H54 (cell line): ENCODE measurements at regions not wholly inside any gene's neighbourhood (a gene's known extent, or its start where the extent isn't known, plus 50 kb on each side); places are given as distances from the start of the nearest gene placed in this dataset.
"Not testable (repeated sequence)": the region's sequence is repeated elsewhere in the genome, so short reads cannot be mapped to it uniquely, and the experiment has no call there.

Experiments
- DNase-seq: peaks from one replicate; pipeline ENCODE4 v3.0.0; 2011; ENCODE audit warnings: low spot score, mixed read lengths; ENCODE audit not compliant: insufficient read length
- FAIRE-seq: peaks from 3 replicates; lab custom pipeline; 2011; peaks lifted over from hg19 to GRCh38; lab: Jason Lieb, UNC
- POLR2A ChIP-seq: IDR thresholded peaks from 2 replicates; pipeline ENCODE4 v1.6.1; 2011; ENCODE audit warnings: low read depth, mild to moderate bottlenecking, low read length

- no peak for FAIRE-seq
- no peak for TF ChIP-seq POLR2A
- no peak for DNase-seq
These were observed 325.5 kb downstream of the SFMBT2 start for GRCh38 chr10:7085147-7085912.

DNA sequence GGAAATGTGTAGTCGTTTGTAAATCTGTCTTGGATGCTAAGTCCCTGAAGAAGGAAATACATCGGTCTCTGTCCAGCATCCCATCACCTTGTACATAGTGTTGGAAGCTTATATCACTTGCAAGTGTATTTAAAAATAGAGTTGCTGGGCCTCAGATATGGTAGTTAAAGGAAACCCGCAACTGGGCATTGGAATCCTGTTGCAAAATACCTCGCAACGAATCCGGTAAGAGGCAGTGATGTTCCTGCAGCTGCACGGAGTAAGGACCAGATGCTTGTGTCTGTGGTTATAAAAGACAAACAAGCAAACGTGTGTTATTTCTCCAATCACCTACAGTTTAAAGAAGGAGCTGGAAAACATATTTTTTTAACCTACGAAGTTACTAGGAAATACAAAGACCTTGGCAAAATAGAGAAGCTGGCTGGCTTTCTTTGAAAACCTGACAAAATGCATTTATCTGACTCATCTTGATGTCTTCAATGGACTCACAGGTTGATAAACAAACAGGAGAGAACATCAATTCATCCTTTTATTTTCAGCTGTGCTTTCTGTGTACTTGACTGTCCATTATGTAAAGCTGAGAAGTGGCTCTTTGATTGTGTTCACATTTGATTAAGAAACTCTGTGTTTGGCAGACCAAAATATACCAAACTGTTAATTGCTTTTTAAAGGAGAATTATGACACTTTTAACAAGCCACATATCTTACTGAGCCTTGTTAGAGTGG is 326.4 kb downstream of the SFMBT2 start:
- no peak for FAIRE-seq
- DNase-seq, result no peak
- TF ChIP-seq POLR2A, result no peak

DNA sequence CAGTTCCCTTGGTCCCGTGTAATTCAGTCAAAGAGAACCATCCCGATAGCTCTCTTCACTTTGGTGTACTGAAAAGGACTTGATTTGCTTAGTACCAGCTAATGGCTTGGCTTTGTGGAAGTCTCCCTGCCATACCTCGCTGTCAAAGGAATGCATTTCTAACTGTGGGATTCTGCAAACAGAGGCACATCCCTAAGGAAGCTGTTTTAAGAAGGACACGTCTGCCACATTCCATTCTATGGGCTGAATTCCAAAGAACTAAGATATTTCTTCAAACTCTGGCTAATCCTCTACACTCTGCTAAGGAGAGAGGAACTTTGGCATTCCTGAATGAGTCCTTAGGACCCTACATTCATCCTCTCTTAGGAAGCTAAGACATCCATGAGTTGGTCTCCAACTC is 327.9 kb downstream of the SFMBT2 start:
- TF ChIP-seq POLR2A, result no peak
- DNase-seq, result no peak
- no peak for FAIRE-seq

- no peak for TF ChIP-seq POLR2A
- DNase-seq (no peak), FAIRE-seq (no peak)
These were observed 333.0 kb downstream of the SFMBT2 start for GRCh38 chr10:7077880-7078279.

- FAIRE-seq (no peak), DNase-seq (no peak)
- no peak for TF ChIP-seq POLR2A
These were observed 335.0 kb downstream of the SFMBT2 start for GRCh38 chr10:7075851-7076250.

GRCh38 chr10:7075110-7075509 is 335.7 kb downstream of the SFMBT2 start:
- no peak for FAIRE-seq
- no peak for DNase-seq
- no peak for TF ChIP-seq POLR2A

DNA sequence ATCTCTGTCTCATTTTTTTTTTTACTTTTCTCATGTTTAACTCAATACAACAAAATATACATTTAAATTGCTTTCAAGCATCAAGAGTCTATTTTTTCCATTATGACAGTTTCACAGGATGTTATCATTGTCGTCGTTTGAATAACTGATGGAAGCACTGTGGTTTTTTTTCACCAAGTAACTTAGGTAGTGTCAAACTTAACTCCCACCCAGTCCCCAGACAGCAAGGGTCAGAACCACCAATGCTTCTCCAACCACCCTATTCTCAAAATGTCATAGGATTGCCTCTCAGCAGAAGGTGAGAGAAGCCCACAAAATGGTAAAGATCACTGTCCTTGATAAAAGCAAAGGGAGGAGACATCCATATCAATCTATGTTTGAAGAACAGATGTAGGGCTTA is 339.4 kb downstream of the SFMBT2 start:
- FAIRE-seq (no peak), DNase-seq (no peak)
- no peak for TF ChIP-seq POLR2A

GRCh38 chr10:7070950-7071349 is 339.9 kb downstream of the SFMBT2 start:
- TF ChIP-seq POLR2A, result no peak
- DNase-seq (no peak), FAIRE-seq (no peak)

- no peak for TF ChIP-seq POLR2A
- FAIRE-seq (no peak), DNase-seq (no peak)
These were observed 341.1 kb downstream of the SFMBT2 start for GRCh38 chr10:7069706-7070105.

- DNase-seq, result no peak
- no peak for FAIRE-seq
- no peak for TF ChIP-seq POLR2A
These were observed 354.6 kb downstream of the SFMBT2 start for GRCh38 chr10:7056216-7056615.

- FAIRE-seq (no peak), DNase-seq (peak; percentile 16)
- no peak for TF ChIP-seq POLR2A
These were observed 355.9 kb downstream of the SFMBT2 start for GRCh38 chr10:7054915-7055314.

GRCh38 chr10:7053195-7053594 is 357.6 kb downstream of the SFMBT2 start:
- DNase-seq (no peak), FAIRE-seq (no peak)
- no peak for TF ChIP-seq POLR2A

DNA sequence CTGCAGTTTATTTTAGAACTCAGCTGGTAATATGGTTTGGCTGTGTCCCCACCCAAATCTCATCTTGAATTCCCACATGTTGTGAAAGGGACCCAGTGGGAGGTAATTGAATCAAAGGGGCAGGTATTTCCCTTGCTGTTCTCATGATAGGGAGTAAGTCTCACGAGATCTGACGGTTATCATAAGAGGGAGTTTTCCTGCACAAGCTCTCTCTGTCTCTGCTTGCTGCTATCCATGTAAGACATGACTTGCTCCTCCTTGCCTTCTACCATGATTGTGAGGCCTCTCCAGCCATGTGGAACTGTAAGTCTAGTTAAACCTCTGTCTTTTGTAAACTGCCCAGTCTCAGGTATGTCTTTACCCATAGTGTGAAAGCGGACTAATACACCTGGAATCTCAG is 360.8 kb downstream of the SFMBT2 start:
- FAIRE-seq, DNase-seq: not testable (repeated sequence)

DNA sequence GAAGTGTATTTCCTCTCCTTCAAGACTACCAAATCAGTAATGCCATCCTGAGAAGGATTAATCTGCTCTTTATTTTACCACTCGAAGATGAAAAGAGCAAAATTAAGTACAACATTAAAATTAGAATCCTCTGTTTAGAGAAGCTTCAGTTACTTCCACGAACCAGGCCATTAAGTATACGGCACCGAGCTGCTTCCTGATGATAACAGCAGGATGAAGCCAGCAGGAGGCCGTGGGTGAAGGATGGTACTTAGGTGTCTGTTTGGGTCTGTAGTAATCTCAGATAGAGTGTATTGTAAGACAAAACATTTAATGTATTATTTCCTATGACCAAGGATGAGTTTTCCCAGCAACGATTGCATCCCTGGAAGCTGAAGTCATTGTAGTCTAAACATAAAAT is 362.8 kb downstream of the SFMBT2 start:
- no peak for FAIRE-seq

GRCh38 chr10:7046615-7047014 is 364.2 kb downstream of the SFMBT2 start:
- no peak for TF ChIP-seq POLR2A
- FAIRE-seq (no peak), DNase-seq (no peak)

More for the DNA sequence above, 362.8 kb downstream of the SFMBT2 start:
- no peak for TF ChIP-seq POLR2A
- no peak for DNase-seq
